DMS153 (cell line): ENCODE measurements at regions not wholly inside any gene's neighbourhood (a gene's known extent, or its start where the extent isn't known, plus 50 kb on each side); places are given as distances from the start of the nearest gene placed in this dataset.
"Not testable (repeated sequence)": the region's sequence is repeated elsewhere in the genome, so short reads cannot be mapped to it uniquely, and the experiment has no call there.

Experiments
- DNase-seq: peaks from one replicate; lab custom pipeline; 2025; lab: John Stamatoyannopoulos, UW

GRCh38 chr2:52542297-52542696 is 1225.3 kb upstream of the CHAC2 start:
- no peak for DNase-seq

- DNase-seq = no peak
These were observed 1228.3 kb upstream of the CHAC2 start for GRCh38 chr2:52539026-52539970.

GRCh38 chr2:52537588-52537987 is 1230.0 kb upstream of the CHAC2 start:
- DNase-seq = no peak

GRCh38 chr2:52536929-52537460 is 1230.6 kb upstream of the CHAC2 start:
- DNase-seq = no peak

- DNase-seq = no peak
These were observed 1234.6 kb upstream of the CHAC2 start for GRCh38 chr2:52532956-52533355.

GRCh38 chr2:52526735-52527134 is 1240.9 kb upstream of the CHAC2 start:
- no peak for DNase-seq

- DNase-seq = no peak
These were observed 1247.0 kb upstream of the CHAC2 start for GRCh38 chr2:52520644-52521043.

GRCh38 chr2:52518678-52519077 is 1248.9 kb upstream of the CHAC2 start:
- DNase-seq = no peak

- DNase-seq = no peak
These were observed 1254.8 kb upstream of the CHAC2 start for GRCh38 chr2:52512760-52513159.

- no peak for DNase-seq
These were observed 1257.2 kb upstream of the CHAC2 start for GRCh38 chr2:52510432-52510831.

GRCh38 chr2:52502476-52502860 is 1265.1 kb upstream of the CHAC2 start:
- no peak for DNase-seq

GRCh38 chr2:52501715-52502475 is 1265.7 kb upstream of the CHAC2 start:
- DNase-seq = no peak

GRCh38 chr2:52500561-52500960 is 1267.0 kb upstream of the CHAC2 start:
- DNase-seq = no peak

GRCh38 chr2:52498077-52498750 is 1269.4 kb upstream of the CHAC2 start:
- DNase-seq = no peak

GRCh38 chr2:52495816-52496215 is 1271.8 kb upstream of the CHAC2 start:
- DNase-seq = no peak

- no peak for DNase-seq
These were observed 1290.4 kb upstream of the CHAC2 start for GRCh38 chr2:52477166-52477565.

- no peak for DNase-seq
These were observed 1292.0 kb upstream of the CHAC2 start for GRCh38 chr2:52475590-52475989.

- DNase-seq = no peak
These were observed 1293.5 kb upstream of the CHAC2 start for GRCh38 chr2:52474091-52474490.

GRCh38 chr2:52473526-52473925 is 1294.1 kb upstream of the CHAC2 start:
- DNase-seq = no peak

GRCh38 chr2:52470457-52470856 is 1297.1 kb upstream of the CHAC2 start:
- not testable (repeated sequence) for DNase-seq

- DNase-seq = no peak
These were observed 1300.4 kb upstream of the CHAC2 start for GRCh38 chr2:52467189-52467588.

- DNase-seq = no peak
These were observed 1302.3 kb upstream of the CHAC2 start for GRCh38 chr2:52465287-52465686.
